Astrocyte (in vitro differentiated cells and primary cell): ENCODE measurements at regions not wholly inside any gene's neighbourhood (a gene's known extent, or its start where the extent isn't known, plus 50 kb on each side); places are given as distances from the start of the nearest gene placed in this dataset.

Source experiments
- DNase-seq: peaks from one replicate; pipeline ENCODE4 v3.0.0-alpha.2; 2010; ENCODE audit warnings: low read depth
- FAIRE-seq: peaks from 2 replicates; lab custom pipeline; 2011; peaks lifted over from hg19 to GRCh38; lab: Jason Lieb, UNC
- H2AFZ ChIP-seq: 2 replicates; pipeline ENCODE4 v1.6.0; 2012; ENCODE audit warnings: low read depth, low read length, inconsistent platforms
- H3K27ac ChIP-seq: 2 replicates; pipeline ENCODE4 v1.5.1; 2011; ENCODE audit warnings: low read depth, low read length, inconsistent platforms
- H3K27me3 ChIP-seq: 2 replicates; pipeline ENCODE4 v1.6.0; 2011; ENCODE audit warnings: low read length, inconsistent platforms; ENCODE audit not compliant: insufficient read depth
- H3K36me3 ChIP-seq: 2 replicates; pipeline ENCODE4 v1.5.1; 2011; ENCODE audit warnings: low read length, inconsistent platforms; ENCODE audit not compliant: insufficient read depth
- H3K4me1 ChIP-seq: 2 replicates; pipeline ENCODE4 v1.5.1; 2011; ENCODE audit warnings: low read length, inconsistent platforms; ENCODE audit not compliant: insufficient read depth
- H3K4me2 ChIP-seq: 2 replicates; pipeline ENCODE4 v1.6.0; 2012; ENCODE audit warnings: low read length, inconsistent platforms
- H3K4me3 ChIP-seq: 2 replicates; pipeline ENCODE4 v1.5.1; 2011; ENCODE audit warnings: low read depth, mild to moderate bottlenecking, low read length, inconsistent platforms; ENCODE audit not compliant: insufficient read depth
- H3K79me2 ChIP-seq: 2 replicates; pipeline ENCODE4 v1.6.0; 2012; ENCODE audit warnings: mild to moderate bottlenecking, low read length, inconsistent platforms; ENCODE audit not compliant: insufficient read depth
- H3K9ac ChIP-seq: 2 replicates; pipeline ENCODE4 v1.6.0; 2012; ENCODE audit warnings: mild to moderate bottlenecking, low read length, inconsistent platforms
- H3K9me3 ChIP-seq: 2 replicates; pipeline ENCODE4 v1.5.1; 2012; ENCODE audit warnings: low read depth, mild to moderate bottlenecking, low read length, inconsistent platforms; ENCODE audit not compliant: insufficient read depth
- H4K20me1 ChIP-seq: 2 replicates; pipeline ENCODE4 v1.6.0; 2012; ENCODE audit warnings: low read length, inconsistent platforms; ENCODE audit not compliant: insufficient read depth
- H3K27ac Mint-ChIP-seq: one replicate; pipeline ENCODE4 v1.8.0; 2021; ENCODE audit warnings: mild to moderate bottlenecking, mixed read lengths; ENCODE audit not compliant: unreplicated experiment
- H3K27me3 Mint-ChIP-seq: one replicate; pipeline ENCODE4 v1.8.0; 2021; ENCODE audit warnings: low read depth, mixed read lengths; ENCODE audit not compliant: unreplicated experiment
- H3K36me3 Mint-ChIP-seq: one replicate; pipeline ENCODE4 v1.8.0; 2021; ENCODE audit warnings: low read depth, mixed read lengths; ENCODE audit not compliant: unreplicated experiment
- H3K4me1 Mint-ChIP-seq: one replicate; pipeline ENCODE4 v1.8.0; 2021; ENCODE audit warnings: low read depth, mixed read lengths; ENCODE audit not compliant: unreplicated experiment
- H3K4me3 Mint-ChIP-seq: one replicate; pipeline ENCODE4 v1.8.0; 2021; ENCODE audit warnings: mild to moderate bottlenecking, moderate library complexity, mixed read lengths; ENCODE audit not compliant: unreplicated experiment
- H3K9me3 Mint-ChIP-seq: one replicate; pipeline ENCODE4 v1.8.0; 2021; ENCODE audit warnings: mild to moderate bottlenecking, mixed read lengths; ENCODE audit not compliant: unreplicated experiment
- CTCF ChIP-seq: IDR thresholded peaks from 2 replicates; pipeline ENCODE4 v1.5.1; 2011; ENCODE audit warnings: low read depth, mild to moderate bottlenecking, inconsistent platforms, low read length, moderate library complexity; ENCODE audit not compliant: insufficient read depth
- EZH2 ChIP-seq: IDR thresholded peaks from 2 replicates; pipeline ENCODE4 v1.6.1; 2012; ENCODE audit warnings: mild to moderate bottlenecking, low read length, inconsistent platforms; ENCODE audit not compliant: insufficient read depth

DNA sequence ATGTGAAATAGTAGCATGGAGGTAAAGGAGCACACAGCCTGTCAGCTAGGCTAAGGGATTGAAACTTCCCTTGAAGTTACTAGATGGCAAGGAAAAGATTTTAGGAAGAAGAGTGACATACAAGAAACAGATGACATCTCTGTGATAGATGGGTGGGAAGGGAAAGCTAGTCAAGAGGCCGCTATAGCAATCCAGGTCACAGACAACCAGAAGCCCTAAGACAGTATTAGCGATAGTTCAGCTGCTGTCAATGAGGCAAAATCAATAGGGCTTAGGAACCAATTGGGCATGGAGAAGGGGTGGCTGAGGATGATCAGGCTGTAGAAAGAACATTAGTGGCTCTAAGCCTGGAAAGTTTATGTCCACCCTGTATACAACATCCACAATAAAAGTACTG, 111.1 kb downstream of the GLUL start:
- Mint-ChIP-seq H3K27ac (no peak overlapping the region), H3K4me1 (peaks cover 5% of the 10 kb centered on the region), H3K27me3 (no peaks in the 10 kb centered on the region), H3K4me3 (no peak overlapping the region), H3K9me3 (no peaks in the 10 kb centered on the region), H3K36me3 (no peaks in the 10 kb centered on the region)
- FAIRE-seq (no peak), DNase-seq (no peak)
- H3K27ac ChIP-seq = no peak overlapping the region
- H3K9ac ChIP-seq = no peak overlapping the region
- no peak overlapping the region for H3K4me3 ChIP-seq
- no peaks in the 10 kb centered on the region for H3K9me3 ChIP-seq
- TF ChIP-seq CTCF = no peak
- no peak for TF ChIP-seq EZH2
- no peaks in the 10 kb centered on the region for H4K20me1 ChIP-seq
- H2AFZ ChIP-seq = no peak overlapping the region
- no peaks in the 10 kb centered on the region for H3K27me3 ChIP-seq
- H3K4me2 ChIP-seq = no peak overlapping the region
- H3K79me2 ChIP-seq = no peaks in the 10 kb centered on the region
- no peaks in the 10 kb centered on the region for H3K4me1 ChIP-seq
- no peaks in the 10 kb centered on the region for H3K36me3 ChIP-seq

DNA sequence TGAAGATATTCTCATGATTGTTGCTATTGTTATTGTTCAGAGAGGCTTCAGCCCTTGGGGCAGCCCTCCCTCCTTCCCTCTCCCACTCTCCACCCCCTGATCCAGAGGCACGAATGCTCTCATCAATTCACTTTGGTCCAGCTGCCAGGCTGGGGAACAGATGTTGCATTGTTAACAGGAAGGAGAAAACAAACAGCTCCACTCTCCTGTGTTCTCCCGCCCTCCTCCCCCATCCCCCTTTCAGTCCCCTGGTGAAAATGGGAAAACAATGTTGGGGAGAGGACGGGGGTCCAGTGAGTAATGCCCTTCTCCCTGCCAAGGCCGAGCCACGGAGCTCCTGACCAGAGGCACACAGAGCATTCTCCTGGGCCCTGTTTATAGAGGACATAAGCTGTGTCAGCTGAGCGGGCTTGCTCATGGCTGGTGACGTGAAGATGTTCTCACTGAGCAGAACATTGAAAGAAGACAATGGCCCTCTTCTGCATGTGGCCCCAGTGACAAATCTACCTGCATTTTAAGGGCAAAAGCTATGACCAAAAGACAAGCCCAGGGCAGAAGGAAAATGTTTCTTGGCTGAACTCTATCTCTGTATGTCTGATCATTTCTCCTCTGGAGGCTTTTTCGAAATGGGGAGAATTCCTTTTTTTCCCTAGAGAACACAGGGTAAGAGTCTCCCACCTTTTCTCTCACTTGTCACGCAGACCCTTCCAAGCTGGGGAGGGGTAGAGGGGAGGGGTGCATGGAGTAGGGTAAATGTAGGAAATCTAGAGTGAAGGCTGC, 111.7 kb downstream of the GLUL start:
- peaks cover 5% of the 10 kb centered on the region for H3K4me1 Mint-ChIP-seq
- TF ChIP-seq EZH2 (no peak), CTCF (no peak)

GRCh38 chr1:182279302-182279701, 112.3 kb downstream of the GLUL start:
- Histone ChIP-seq H3K4me2 (no peak overlapping the region), H3K9ac (no peak overlapping the region), H3K9me3 (no peaks in the 10 kb centered on the region), H3K27me3 (no peaks in the 10 kb centered on the region), H3K36me3 (no peaks in the 10 kb centered on the region), H2AFZ (no peak overlapping the region), H4K20me1 (no peaks in the 10 kb centered on the region), H3K79me2 (no peaks in the 10 kb centered on the region), H3K4me3 (no peak overlapping the region), H3K27ac (no peak overlapping the region), H3K4me1 (no peaks in the 10 kb centered on the region)
- no peaks in the 10 kb centered on the region for H3K27me3 Mint-ChIP-seq
- TF ChIP-seq CTCF (no peak), EZH2 (no peak)
- no peak for FAIRE-seq
- no peaks in the 10 kb centered on the region for H3K9me3 Mint-ChIP-seq
- H3K4me3 Mint-ChIP-seq = no peak overlapping the region
- H3K4me1 Mint-ChIP-seq = peaks cover 5% of the 10 kb centered on the region
- no peak for DNase-seq
- H3K27ac Mint-ChIP-seq = no peak overlapping the region
- no peaks in the 10 kb centered on the region for H3K36me3 Mint-ChIP-seq

More for the DNA sequence above, 111.7 kb downstream of the GLUL start:
- H3K27me3 Mint-ChIP-seq = no peaks in the 10 kb centered on the region
- DNase-seq (no peak), FAIRE-seq (no peak)
- Histone ChIP-seq H2AFZ (no peak overlapping the region), H3K36me3 (no peaks in the 10 kb centered on the region), H3K9ac (no peak overlapping the region), H3K79me2 (no peaks in the 10 kb centered on the region), H3K4me1 (no peaks in the 10 kb centered on the region), H4K20me1 (no peaks in the 10 kb centered on the region), H3K27ac (no peak overlapping the region), H3K4me3 (no peak overlapping the region), H3K27me3 (no peaks in the 10 kb centered on the region), H3K9me3 (no peaks in the 10 kb centered on the region), H3K4me2 (no peak overlapping the region)
- H3K27ac Mint-ChIP-seq = no peak overlapping the region
- H3K36me3 Mint-ChIP-seq = no peaks in the 10 kb centered on the region
- no peaks in the 10 kb centered on the region for H3K9me3 Mint-ChIP-seq
- no peak overlapping the region for H3K4me3 Mint-ChIP-seq
